GM18517 (cell line): ENCODE measurements at regions not wholly inside any gene's neighbourhood (a gene's known extent, or its start where the extent isn't known, plus 50 kb on each side); places are given as distances from the start of the nearest gene placed in this dataset.

Source experiments
- ATAC-seq: cut with Tn5 transposase; IDR thresholded peaks from one replicate; pipeline ENCODE4 v1.9.1; 2021; ENCODE audit warnings: mild to moderate bottlenecking, moderate library complexity; ENCODE audit not compliant: unreplicated experiment

- no peak for ATAC-seq
Measured at GRCh38 chr15:47945872-47946650, 174.7 kb upstream of the SLC24A5 start.

DNA sequence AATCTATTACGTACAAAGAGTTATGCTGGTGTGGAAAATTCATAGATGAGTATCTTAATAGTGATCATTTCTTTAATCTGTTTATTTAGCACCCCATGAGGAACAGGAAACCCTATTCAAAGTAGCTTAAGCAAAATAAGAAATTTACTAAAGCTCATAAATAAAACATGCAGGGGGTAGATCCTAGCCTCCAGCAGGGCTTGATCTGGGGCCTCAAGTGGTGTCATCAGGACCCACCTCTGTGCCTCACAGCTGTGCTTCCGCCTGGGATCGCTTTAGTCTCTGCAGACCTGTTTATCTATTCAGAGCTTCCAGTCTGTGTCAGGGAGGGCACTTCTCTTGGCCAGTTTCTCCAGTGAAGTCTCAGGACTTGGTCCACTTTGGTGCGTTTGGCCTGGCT, 171.0 kb upstream of the SLC24A5 start:
- no peak for ATAC-seq

DNA sequence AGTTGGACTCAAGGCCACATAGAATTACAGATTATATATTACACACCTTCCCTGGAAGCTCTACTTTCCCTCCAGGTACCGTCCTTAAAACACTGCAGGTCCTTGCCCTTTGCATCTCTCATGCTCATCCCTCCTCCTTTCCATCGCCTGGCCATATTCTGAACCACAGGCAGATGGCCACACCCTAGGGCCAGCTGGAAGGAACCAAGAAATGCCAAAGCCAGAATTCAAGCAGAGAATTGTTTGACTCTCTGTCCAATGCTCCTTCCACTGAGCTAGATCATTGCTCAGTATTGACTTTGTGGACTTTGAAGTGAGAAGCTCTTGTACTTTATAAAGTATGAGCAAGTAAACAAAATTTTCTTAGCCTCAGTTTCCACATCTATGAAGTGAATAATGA, 170.3 kb upstream of the SLC24A5 start:
- ATAC-seq = no peak

- no peak for ATAC-seq
Measured at GRCh38 chr15:47951781-47952180, 169.0 kb upstream of the SLC24A5 start.

DNA sequence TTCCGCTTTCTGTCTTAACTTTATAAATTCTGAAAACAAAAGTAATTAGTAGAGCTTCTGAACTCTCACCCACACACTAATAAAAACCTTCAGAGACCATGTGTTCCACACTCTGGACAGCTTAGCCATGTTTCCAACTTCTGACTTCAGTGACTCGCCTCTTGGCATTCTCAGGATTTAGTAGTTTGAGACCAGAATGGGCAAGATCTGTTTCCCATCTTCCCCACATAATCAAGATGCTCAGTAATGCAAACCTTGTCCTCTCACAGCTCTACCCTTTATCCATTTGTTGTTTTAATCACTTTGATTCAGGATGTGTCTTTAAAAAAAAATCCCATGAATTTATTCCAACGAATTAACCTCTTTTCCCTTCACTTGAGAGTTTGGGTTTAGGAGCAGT, 166.6 kb upstream of the SLC24A5 start:
- no peak for ATAC-seq

DNA sequence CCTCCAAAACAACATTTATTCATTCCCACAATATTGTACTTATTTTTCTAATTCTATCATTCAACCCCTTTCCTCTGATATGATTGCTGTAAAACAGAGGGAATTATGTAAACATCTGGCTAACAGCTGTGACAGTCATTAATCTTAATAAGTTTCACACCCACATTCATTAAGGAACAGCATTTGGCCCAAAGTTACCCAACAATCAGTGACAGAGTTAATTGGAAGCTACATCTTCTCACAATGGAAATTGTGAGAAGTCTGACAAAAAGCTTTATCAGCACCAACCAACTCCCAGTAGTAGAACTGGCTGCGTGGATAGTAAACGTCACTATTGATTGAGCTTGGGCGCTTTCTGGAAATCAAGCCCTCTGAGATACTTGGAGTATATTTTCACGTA, 165.8 kb upstream of the SLC24A5 start:
- no peak for ATAC-seq

DNA sequence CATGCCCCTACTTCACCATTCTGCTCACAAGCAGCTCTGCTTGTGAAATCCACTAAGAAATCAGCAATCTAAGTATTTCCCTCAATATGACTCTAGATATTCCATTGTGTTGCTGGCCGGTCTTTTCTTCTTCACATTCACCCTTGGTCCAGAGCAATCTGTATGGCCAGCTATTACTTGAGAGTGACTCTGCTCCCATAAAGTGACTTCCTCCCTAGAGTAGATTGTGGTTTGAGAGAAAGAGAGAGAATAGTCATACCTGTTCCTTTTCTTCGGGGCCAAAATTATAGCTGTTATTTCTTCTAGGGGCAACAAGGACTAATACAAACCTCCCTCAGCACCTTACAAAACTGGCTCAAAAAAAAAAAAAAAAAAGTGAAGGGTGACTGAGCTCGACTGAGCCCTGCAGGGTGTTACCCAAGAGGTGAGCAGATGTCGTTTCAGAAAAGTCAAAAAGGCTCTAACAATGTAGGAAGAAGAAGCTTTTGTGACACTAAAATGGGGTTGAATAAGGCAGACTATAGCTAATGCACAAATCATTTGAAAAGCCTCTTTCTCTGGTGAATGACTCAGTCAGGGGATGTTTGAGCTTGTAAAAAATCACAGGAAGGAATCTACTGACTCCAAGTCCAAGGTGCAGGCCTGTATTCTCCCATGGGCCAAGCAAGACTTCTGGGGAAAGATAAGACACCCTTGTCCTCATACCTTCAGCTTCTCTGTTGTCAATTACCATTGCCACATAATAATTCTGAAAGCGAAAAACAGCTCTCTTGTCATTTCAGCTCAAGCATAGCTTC, 161.0 kb upstream of the SLC24A5 start:
- ATAC-seq = no peak

DNA sequence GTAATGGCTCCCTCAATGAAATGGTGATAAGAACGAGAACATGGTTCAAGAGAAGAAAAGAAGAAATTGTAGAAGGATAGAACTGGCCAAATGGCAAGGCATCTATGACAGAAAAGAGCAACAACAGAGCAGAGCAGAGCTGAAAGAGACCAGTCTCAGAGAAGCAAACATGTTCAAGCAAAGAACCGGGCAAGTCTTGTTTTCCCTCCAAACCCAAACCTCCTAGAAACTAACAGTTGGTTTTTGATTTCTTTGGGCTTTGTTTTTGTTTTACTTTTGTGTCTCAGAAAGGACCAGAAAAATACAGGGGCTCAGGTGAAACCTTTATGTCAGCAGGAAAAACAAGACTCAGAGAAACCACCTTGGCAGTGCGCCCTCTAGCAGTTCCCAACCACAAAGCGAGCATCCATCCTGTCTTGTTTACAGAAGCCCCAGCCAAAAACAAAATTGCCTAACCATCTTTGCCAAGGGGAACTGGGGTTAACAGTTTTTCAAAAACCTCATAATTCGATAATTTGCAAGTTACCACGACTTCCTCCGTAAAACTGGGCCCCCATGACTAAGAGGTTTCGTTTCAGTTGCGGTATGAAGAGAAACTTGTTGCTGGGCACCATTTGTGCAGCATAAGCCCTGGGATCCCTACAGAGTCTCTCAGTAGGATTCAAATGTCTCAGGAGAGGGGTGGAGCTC, 159.2 kb upstream of the SLC24A5 start:
- peak; percentile 91 for ATAC-seq

DNA sequence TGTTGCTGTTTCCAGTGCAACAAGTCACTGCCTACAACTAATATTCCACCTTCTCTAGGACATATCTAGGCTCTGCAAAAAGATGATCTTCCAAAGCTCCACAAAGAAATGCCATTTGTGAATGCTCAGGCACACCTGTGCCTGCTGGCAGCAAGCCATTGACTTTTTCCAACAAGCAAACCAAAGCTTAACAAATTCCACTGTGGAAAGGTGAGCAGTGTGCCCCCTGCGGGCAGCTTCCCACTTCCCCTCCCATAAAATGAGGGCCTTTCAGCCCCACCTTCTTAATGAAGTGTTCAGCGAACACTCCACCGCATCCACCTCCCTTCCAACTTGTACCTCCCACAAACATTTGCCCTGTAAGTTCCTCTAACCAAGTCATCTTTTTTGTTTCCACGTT, 157.5 kb upstream of the SLC24A5 start:
- no peak for ATAC-seq

DNA sequence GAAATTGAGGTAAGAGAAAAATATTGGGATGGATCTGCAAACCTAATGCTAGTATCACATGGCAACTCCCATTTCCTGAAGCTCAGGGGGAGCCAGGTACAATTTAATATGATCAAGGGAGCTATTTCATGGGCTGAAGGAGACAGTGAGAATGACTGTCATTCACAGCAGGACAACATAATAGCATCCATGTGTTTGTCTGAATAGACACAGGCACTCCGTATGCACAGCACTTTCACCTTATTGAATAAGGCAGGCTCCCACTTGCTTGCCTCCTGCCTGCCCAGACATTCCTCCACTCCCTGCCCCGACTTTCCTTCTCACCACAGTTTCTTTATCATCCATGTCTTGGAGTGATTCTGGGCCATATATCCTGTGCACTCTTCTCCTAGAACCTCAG, 156.6 kb upstream of the SLC24A5 start:
- no peak for ATAC-seq

GRCh38 chr15:47965297-47965696, 155.5 kb upstream of the SLC24A5 start:
- ATAC-seq = no peak

DNA sequence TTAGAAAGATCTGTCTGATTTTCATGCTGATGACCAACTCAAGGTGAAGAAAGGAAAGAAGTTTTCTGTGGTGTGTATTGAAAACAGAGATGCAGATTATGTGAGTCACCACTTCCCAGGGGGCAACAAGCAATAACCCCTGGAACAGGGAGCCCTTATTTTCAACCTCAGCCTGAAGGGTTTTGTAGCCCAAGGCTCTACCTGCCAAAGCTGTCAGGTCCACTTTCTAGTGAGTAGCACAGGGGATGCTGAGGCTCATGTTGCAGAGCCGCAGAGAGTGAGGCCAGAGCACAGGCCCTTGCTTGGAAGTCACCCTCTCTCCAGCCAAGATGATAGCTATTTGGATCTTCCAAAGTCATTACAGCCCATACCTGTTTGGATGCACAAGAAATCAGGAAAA, 152.2 kb upstream of the SLC24A5 start:
- no peak for ATAC-seq

DNA sequence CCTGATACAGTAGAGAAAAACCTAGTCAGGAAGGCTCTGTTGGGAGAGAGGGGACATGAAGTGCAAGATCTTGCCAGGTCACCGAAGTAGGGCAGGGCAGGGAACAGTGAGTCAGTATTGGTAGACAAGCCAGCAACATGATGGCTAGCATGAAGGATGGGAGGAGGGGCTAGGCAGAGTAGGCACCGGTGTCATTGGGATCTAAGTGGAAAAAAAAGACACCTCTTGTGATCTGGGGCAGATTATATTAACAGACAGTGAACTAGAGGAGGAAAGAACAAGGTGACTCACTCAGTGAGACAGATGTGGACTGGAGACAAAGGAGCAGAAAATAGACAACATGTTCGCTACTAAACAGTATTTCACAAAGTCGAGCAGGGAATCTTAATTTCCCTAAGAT, 149.2 kb upstream of the SLC24A5 start:
- no peak for ATAC-seq

- ATAC-seq = no peak
Measured at GRCh38 chr15:47972738-47973137, 148.1 kb upstream of the SLC24A5 start.

DNA sequence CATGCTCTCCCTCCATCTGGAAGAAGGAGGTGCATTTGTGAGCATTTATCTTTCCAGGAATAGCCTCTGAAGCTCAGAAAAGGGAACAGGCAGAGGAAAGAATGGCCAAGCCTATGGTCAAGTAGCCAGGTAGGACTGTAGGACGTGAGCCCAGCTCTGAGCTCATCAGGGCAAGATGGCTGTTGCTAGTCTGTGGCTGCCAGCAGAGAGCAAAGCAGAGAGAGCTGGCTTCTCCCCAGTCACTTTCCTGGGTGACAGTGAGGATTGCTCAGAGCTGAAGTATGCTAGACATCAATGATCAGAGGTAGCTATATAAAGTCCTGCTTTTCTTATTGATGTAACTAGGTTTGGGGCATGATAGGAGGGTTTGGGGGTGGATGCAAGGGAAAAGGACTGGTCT, 146.1 kb upstream of the SLC24A5 start:
- ATAC-seq = no peak

GRCh38 chr15:47975427-47975826, 145.4 kb upstream of the SLC24A5 start:
- ATAC-seq = no peak

DNA sequence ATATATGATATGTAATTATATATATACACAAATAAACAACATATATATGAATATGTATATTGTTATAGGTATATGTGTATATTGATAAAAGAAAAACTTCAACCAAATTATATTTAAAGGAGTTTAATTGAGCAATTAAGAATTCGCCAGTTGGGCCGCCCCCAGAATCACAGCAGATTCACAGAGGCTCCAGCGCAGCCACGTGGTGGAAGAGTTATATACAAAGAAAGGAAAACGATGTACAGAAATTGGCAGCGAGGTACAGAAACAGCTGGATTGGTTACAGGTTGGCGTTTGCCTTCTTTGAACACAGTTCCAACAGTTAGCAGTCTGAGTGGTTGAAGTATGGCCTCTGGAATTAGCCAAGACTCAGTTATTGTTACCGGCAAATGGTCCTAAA, 137.3 kb upstream of the SLC24A5 start:
- ATAC-seq = no peak

DNA sequence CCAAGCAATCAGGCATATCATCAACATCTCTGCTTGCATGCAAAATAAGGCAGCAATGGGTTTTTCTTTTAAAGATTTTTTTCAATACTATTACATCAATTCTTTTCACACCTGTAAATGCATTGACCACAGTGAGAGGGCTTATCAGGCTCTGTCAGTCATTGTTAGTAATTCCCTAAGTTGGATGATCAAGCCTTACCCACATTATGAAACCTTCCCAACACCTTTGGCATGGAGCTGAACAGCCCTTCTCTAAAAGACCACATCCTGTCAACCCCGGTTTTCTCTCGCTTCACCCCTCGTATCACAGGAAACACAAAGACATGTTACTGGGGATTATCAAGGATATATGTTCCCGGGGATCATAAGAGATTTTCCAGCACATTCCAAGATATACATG, 135.2 kb upstream of the SLC24A5 start:
- ATAC-seq = no peak

DNA sequence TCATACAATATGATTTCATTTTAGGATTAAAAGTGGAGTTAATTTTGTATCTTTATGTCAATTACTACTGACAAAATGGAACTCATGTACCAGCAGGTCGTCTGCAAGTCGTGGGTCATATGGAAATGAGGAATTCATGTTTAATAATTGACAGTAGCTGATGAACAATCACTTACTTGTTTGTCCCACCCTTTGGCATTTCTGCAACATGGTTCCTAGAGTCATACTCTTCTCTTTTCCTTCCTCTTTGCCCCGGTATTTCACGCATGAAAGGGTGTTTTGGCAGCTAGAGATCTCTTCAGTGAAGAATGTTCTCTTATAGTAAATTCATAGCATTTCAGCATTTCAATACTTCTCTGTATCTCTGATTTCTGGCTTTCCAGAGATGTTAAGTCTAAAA, 133.3 kb upstream of the SLC24A5 start:
- no peak for ATAC-seq

DNA sequence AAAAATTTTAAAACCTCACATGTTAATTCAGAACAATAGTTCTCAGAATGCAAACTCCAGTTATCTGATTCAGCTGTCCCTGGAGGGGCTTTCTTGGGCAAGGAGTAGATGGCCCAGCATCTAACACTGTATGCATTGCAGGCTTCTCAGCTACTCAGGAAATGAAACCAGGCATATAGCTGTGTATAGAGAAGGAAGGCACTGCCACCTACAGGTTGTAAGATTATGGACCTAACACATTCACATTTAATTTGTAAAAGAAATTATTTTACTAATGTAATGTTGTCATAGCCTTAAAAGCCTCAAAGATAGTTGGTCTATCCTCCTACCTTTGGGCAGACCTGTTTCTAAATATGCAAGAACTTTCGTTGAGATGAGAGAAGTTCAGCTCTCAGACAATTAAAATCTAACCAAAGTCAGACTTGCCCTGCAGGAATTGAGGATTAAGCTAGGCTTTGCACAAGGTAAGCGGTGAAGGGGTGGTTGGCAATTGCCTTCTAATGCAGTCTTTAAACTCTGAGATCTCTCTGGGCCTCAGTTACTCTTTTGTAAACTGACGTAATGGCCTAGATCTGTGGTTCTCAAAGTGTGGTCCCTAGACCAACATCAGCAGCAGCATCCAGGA, 132.8 kb upstream of the SLC24A5 start:
- ATAC-seq = peak; percentile 94

- ATAC-seq = no peak
Measured at GRCh38 chr15:47988564-47988963, 132.2 kb upstream of the SLC24A5 start.
